HepG2 (cell line): ENCODE measurements at regions not wholly inside any gene's neighbourhood (a gene's known extent, or its start where the extent isn't known, plus 50 kb on each side); places are given as distances from the start of the nearest gene placed in this dataset.

Experiments
- KDM5A ChIP-seq: fragments of 200-600 bp; sonication (generic); IDR thresholded peaks from 2 replicates; pipeline ENCODE4 v1.7.0; 2018; ENCODE audit warnings: antibody characterized with exemption, mild to moderate bottlenecking, low read length, borderline replicate concordance
- PTBP1 ChIP-seq: fragments of 200-400 bp; formaldehyde crosslinking; IDR thresholded peaks from 2 replicates; pipeline ENCODE4 v1.6.1; 2018; ENCODE audit warnings: low read length, low read depth; ENCODE audit not compliant: poor library complexity, severe bottlenecking
- SMC3 ChIP-seq: IDR thresholded peaks from 2 replicates; pipeline ENCODE4 v1.6.1; 2011; ENCODE audit warnings: low read length, improper control_type of control experiment

DNA sequence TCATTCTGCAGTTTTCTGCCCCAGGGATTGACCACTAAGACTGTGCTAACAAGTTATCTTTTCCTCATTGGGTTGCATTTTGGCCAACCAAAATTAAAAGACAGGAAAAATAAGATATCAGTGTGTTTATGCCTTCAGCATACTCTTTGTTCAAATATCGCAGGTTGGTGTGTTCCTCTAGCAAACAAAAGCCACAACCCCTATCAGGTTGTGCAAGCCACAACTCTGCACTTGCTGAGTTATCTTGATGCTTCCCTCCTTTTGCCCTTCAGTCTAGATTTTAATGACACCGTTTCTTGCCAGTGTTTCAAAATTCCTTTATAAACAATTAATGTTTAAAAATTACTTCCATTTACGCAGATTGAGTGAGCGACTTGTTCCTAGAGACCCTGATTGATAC is 1164.2 kb downstream of the NSUN3 start:
- TF ChIP-seq PTBP1 (no peak), KDM5A (no peak), SMC3 (no peak)
